ENCODE measurements at regions not wholly inside any gene's neighbourhood (a gene's known extent, or its start where the extent isn't known, plus 50 kb on each side); places are given as distances from the start of the nearest gene placed in this dataset.

DNA sequence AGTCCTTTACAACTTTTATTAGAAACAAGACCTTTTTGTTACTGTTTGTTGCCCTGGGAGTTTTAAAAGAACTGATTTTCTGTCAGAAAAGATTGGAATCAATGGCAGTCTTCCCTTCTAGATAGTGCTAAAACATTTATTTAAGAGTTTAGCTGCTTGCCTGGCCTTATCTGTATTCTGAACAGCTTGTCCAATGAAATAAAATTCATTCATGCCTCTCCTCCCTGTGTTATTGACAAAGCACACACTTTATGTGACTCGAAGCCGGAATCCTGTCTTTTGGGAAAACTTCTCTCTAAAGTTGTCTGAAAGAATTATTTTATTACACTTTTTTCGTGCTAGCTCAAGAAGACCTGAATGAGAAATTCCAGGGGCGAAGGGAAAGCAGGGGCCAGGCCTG is 992.5 kb downstream of the TYW1 start:
- TF ChIP-seq, protein P1, sequence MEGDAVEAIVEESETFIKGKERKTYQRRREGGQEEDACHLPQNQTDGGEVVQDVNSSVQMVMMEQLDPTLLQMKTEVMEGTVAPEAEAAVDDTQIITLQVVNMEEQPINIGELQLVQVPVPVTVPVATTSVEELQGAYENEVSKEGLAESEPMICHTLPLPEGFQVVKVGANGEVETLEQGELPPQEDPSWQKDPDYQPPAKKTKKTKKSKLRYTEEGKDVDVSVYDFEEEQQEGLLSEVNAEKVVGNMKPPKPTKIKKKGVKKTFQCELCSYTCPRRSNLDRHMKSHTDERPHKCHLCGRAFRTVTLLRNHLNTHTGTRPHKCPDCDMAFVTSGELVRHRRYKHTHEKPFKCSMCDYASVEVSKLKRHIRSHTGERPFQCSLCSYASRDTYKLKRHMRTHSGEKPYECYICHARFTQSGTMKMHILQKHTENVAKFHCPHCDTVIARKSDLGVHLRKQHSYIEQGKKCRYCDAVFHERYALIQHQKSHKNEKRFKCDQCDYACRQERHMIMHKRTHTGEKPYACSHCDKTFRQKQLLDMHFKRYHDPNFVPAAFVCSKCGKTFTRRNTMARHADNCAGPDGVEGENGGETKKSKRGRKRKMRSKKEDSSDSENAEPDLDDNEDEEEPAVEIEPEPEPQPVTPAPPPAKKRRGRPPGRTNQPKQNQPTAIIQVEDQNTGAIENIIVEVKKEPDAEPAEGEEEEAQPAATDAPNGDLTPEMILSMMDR (conservative IDR thresholded peaks at IDR 0.05): no peak
- TF ChIP-seq ZFX (IDR thresholded peaks at IDR 0.05): no peak

Measured in C4-2B (cell line).